ENCODE measurements at regions not wholly inside any gene's neighbourhood (a gene's known extent, or its start where the extent isn't known, plus 50 kb on each side); places are given as distances from the start of the nearest gene placed in this dataset.

DNA sequence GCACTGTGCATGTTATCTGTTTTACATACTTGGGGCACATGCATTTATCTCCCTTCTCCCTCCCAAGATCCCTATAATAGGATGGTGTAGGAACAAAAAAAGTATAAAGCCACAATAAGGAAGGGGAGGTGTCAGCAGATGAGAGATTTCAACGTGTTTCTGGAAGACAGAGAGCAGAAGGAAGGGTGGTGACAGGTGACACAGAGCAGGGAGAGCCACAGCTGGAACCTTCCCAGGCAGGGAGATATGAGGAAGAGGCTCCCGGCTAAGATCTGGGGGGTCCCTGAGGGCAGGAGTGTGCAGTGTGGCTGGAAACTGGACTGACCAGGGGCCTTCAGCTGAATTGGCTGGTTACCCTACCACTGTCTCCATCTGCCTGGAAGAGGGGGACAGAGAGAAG is 107.4 kb downstream of the BCOR start:
- Histone ChIP-seq H2AFZ (ENCODE audit: low read depth, low read length, poor library complexity, severe bottlenecking) (no peak overlapping the region), H3K79me2 (ENCODE audit: insufficient read depth, low read length) (no peaks in the 10 kb centered on the region), H3K27me3 (ENCODE audit: insufficient read depth, low read length) (no peaks in the 10 kb centered on the region), H3K36me3 (ENCODE audit: control insufficient read depth in 1 of 2, insufficient read depth in 2 of 2, low read length in 2 of 2) (no peaks in the 10 kb centered on the region), H4K20me1 (ENCODE audit: insufficient read depth) (no peaks in the 10 kb centered on the region), H3K4me1 (ENCODE audit: control insufficient read depth in 1 of 2, insufficient read depth in 2 of 2, low read length in 2 of 2) (no peaks in the 10 kb centered on the region), H3K27ac (ENCODE audit: low read depth, low read length) (no peak overlapping the region), H3K9ac (ENCODE audit: low read length) (no peak overlapping the region), H3K4me2 (ENCODE audit: low read length) (no peak overlapping the region), H3K9me3 (ENCODE audit: control insufficient read depth in 1 of 2, insufficient read depth in 1 of 2, low read depth in 1 of 2, low read length in 2 of 2) (no peaks in the 10 kb centered on the region), H3K4me3 (replicated peaks in 1 of 2; ENCODE audit: low read depth in 1 of 2, low read length in 2 of 2) (no peak overlapping the region), H3K9me2 (ENCODE audit: insufficient read depth) (no peaks in the 10 kb centered on the region)
- no peak for ATAC-seq
- CTCF ChIA-PET = no interaction called here
- RAD21 ChIA-PET (ENCODE audit: low non-redundant PET in 1 of 2, low total read pairs in 2 of 2, uncharacterized antibody in 2 of 2, unreplicated experiment in 2 of 2) = no interaction called here
- TF ChIP-seq EZH2 (IDR thresholded peaks at IDR 0.05) = no peak
- TF ChIP-seq CEBPB (IDR thresholded peaks at IDR 0.05; ENCODE audit: low read depth) = no peak
- TF ChIP-seq, protein P1, sequence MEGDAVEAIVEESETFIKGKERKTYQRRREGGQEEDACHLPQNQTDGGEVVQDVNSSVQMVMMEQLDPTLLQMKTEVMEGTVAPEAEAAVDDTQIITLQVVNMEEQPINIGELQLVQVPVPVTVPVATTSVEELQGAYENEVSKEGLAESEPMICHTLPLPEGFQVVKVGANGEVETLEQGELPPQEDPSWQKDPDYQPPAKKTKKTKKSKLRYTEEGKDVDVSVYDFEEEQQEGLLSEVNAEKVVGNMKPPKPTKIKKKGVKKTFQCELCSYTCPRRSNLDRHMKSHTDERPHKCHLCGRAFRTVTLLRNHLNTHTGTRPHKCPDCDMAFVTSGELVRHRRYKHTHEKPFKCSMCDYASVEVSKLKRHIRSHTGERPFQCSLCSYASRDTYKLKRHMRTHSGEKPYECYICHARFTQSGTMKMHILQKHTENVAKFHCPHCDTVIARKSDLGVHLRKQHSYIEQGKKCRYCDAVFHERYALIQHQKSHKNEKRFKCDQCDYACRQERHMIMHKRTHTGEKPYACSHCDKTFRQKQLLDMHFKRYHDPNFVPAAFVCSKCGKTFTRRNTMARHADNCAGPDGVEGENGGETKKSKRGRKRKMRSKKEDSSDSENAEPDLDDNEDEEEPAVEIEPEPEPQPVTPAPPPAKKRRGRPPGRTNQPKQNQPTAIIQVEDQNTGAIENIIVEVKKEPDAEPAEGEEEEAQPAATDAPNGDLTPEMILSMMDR (IDR thresholded peaks at IDR 0.05 in 2 of 3, conservative IDR thresholded peaks at IDR 0.05 in 1 of 3; ENCODE audit: borderline replicate concordance in 1 of 3, insufficient read depth in 1 of 3, low read depth in 2 of 3, low read length in 2 of 3) = no peak
- TF ChIP-seq RAD21 (IDR thresholded peaks at IDR 0.05; ENCODE audit: low read depth) = no peak
- no peak for TF ChIP-seq YY1 (IDR thresholded peaks at IDR 0.05; ENCODE audit: extremely low read depth, insufficient replicate concordance, low read depth, low read length)
- no peak for TF ChIP-seq CBX3 (IDR thresholded peaks at IDR 0.05; ENCODE audit: low read depth)
- no peak for TF ChIP-seq POLR2AphosphoS5 (IDR thresholded peaks at IDR 0.05; ENCODE audit: low read depth, low read length)
- TF ChIP-seq SRF (IDR thresholded peaks at IDR 0.05; ENCODE audit: low read depth) = no peak
- BruUV-seq (replicated peaks) = no TSS peak
- DNase-seq (ENCODE audit: low read depth, low spot score) = no peak
- POLR2A ChIA-PET = no interaction called here
- intact Hi-C loops (cut with micrococcal nuclease) = no loop called here

DNA sequence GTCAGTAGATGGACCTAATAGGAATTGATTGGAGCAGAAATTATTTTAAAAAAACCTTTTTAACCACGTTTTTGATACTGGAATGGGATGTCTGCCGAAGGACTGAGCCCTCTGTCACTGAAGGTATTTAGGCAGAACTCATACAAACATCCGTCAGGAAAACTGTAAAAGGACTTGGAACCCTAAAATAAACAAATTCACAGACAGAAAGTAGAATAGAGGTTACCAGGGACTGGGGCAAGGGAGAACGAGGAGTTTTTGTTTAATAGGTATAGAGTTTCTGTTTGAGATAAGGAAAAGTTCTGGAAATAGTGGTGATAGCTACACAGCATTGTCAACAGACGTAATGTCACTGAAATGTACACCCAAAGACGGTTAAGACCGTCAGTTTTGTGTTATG is 105.5 kb downstream of the BCOR start:
- POLR2A ChIA-PET = no interaction called here
- Histone ChIP-seq H3K27me3 (ENCODE audit: insufficient read depth, low read length) (no peaks in the 10 kb centered on the region), H3K4me2 (ENCODE audit: low read length) (no peak overlapping the region), H3K9me3 (ENCODE audit: control insufficient read depth in 1 of 2, insufficient read depth in 1 of 2, low read depth in 1 of 2, low read length in 2 of 2) (no peaks in the 10 kb centered on the region), H3K4me1 (ENCODE audit: control insufficient read depth in 1 of 2, insufficient read depth in 2 of 2, low read length in 2 of 2) (no peaks in the 10 kb centered on the region), H3K9me2 (ENCODE audit: insufficient read depth) (no peaks in the 10 kb centered on the region), H3K9ac (ENCODE audit: low read length) (no peak overlapping the region), H2AFZ (ENCODE audit: low read depth, low read length, poor library complexity, severe bottlenecking) (no peak overlapping the region), H3K36me3 (ENCODE audit: control insufficient read depth in 1 of 2, insufficient read depth in 2 of 2, low read length in 2 of 2) (no peaks in the 10 kb centered on the region), H3K27ac (ENCODE audit: low read depth, low read length) (no peak overlapping the region), H3K79me2 (ENCODE audit: insufficient read depth, low read length) (no peaks in the 10 kb centered on the region), H3K4me3 (replicated peaks in 1 of 2; ENCODE audit: low read depth in 1 of 2, low read length in 2 of 2) (no peak overlapping the region), H4K20me1 (ENCODE audit: insufficient read depth) (no peaks in the 10 kb centered on the region)
- CTCF ChIA-PET = no interaction called here
- DNase-seq (ENCODE audit: low read depth, low spot score) = no peak
- RAD21 ChIA-PET (ENCODE audit: low non-redundant PET in 1 of 2, low total read pairs in 2 of 2, uncharacterized antibody in 2 of 2, unreplicated experiment in 2 of 2) = no interaction called here
- BruUV-seq (replicated peaks) = no TSS peak
- ATAC-seq = no peak
- intact Hi-C loops (cut with micrococcal nuclease) = no loop called here
- TF ChIP-seq ELF1 (IDR thresholded peaks at IDR 0.05; ENCODE audit: borderline replicate concordance, low read depth) = no peak
- no peak for TF ChIP-seq RAD21 (IDR thresholded peaks at IDR 0.05; ENCODE audit: low read depth)
- no peak for TF ChIP-seq SIN3A (IDR thresholded peaks at IDR 0.05; ENCODE audit: low read depth)
- TF ChIP-seq EGR1 (IDR thresholded peaks at IDR 0.05; ENCODE audit: low read depth) = no peak
- TF ChIP-seq TCF7L2 (IDR thresholded peaks at IDR 0.05; ENCODE audit: borderline replicate concordance, extremely low read depth, insufficient read depth, insufficient read length) = no peak
- no peak for TF ChIP-seq SRF (IDR thresholded peaks at IDR 0.05; ENCODE audit: low read depth)
- TF ChIP-seq, protein P2, sequence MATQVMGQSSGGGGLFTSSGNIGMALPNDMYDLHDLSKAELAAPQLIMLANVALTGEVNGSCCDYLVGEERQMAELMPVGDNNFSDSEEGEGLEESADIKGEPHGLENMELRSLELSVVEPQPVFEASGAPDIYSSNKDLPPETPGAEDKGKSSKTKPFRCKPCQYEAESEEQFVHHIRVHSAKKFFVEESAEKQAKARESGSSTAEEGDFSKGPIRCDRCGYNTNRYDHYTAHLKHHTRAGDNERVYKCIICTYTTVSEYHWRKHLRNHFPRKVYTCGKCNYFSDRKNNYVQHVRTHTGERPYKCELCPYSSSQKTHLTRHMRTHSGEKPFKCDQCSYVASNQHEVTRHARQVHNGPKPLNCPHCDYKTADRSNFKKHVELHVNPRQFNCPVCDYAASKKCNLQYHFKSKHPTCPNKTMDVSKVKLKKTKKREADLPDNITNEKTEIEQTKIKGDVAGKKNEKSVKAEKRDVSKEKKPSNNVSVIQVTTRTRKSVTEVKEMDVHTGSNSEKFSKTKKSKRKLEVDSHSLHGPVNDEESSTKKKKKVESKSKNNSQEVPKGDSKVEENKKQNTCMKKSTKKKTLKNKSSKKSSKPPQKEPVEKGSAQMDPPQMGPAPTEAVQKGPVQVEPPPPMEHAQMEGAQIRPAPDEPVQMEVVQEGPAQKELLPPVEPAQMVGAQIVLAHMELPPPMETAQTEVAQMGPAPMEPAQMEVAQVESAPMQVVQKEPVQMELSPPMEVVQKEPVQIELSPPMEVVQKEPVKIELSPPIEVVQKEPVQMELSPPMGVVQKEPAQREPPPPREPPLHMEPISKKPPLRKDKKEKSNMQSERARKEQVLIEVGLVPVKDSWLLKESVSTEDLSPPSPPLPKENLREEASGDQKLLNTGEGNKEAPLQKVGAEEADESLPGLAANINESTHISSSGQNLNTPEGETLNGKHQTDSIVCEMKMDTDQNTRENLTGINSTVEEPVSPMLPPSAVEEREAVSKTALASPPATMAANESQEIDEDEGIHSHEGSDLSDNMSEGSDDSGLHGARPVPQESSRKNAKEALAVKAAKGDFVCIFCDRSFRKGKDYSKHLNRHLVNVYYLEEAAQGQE (IDR thresholded peaks at IDR 0.05; ENCODE audit: low read depth) = no peak
- no peak for TF ChIP-seq SP1 (IDR thresholded peaks at IDR 0.05; ENCODE audit: low read depth)
- no peak for TF ChIP-seq FOSL1 (IDR thresholded peaks at IDR 0.05; ENCODE audit: low read depth)
- no peak for TF ChIP-seq POLR2AphosphoS5 (IDR thresholded peaks at IDR 0.05; ENCODE audit: low read depth, low read length)
- no peak for TF ChIP-seq CEBPB (IDR thresholded peaks at IDR 0.05; ENCODE audit: low read depth)
- TF ChIP-seq EZH2 (IDR thresholded peaks at IDR 0.05) = no peak
- TF ChIP-seq JUND (IDR thresholded peaks at IDR 0.05) = no peak

Measured in HCT116 (cell line).